ENCODE measurements at regions not wholly inside any gene's neighbourhood (a gene's known extent, or its start where the extent isn't known, plus 50 kb on each side); places are given as distances from the start of the nearest gene placed in this dataset.

DNA sequence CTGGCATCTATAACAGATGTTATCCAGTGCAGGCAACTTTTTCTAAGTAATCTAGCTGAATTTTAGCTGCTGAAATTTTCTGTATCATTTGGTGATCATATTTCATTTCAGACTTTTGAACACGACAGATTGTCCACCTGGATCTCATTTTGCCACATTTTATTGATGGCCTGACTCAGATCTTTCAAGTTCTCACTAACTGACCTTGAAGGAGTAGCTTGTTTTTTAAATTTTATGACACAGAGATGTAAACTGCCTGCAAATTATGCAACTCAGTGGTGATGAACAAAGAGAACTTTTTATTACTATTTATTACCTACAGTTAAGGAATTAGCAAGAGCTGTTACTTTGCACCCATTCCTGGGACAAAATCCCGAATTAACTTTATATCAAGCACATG, 366.4 kb downstream of the PAX1 start:
- Histone ChIP-seq H3K4me2 (ENCODE audit: low read depth, low read length) (no peak overlapping the region), H3K27me3 (ENCODE audit: control insufficient read depth in 1 of 2, insufficient read depth in 2 of 2, low read length in 2 of 2) (no peaks in the 10 kb centered on the region), H3K9me3 (ENCODE audit: low read length) (no peaks in the 10 kb centered on the region), H3K9ac (ENCODE audit: insufficient read depth, low read depth, low read length) (no peak overlapping the region), H3K36me3 (replicated peaks in 1 of 2; ENCODE audit: control insufficient read depth in 1 of 2, insufficient read depth in 2 of 2, low read length in 2 of 2) (no peaks in the 10 kb centered on the region), H3K27ac (ENCODE audit: extremely low read length, insufficient read depth, low read length) (no peak overlapping the region), H2AFZ (ENCODE audit: low read length) (no peak overlapping the region), H3K79me2 (ENCODE audit: insufficient read depth, low read length) (no peaks in the 10 kb centered on the region), H3K4me1 (ENCODE audit: insufficient read depth, low read length) (no peaks in the 10 kb centered on the region), H4K20me1 (ENCODE audit: insufficient read depth, low read length) (no peaks in the 10 kb centered on the region), H3K4me3 (replicated peaks in 1 of 3; ENCODE audit: insufficient read depth in 1 of 3, low read depth in 2 of 3, low read length in 3 of 3) (no peak overlapping the region)
- no peak for FAIRE-seq
- no TSS peak for BruUV-seq (replicated peaks)
- ChIA-PET CTCF (ENCODE audit: low intra/inter-chr PET ratio, low total read pairs) (no interaction called here), POLR2A (no interaction called here)
- ATAC-seq, result no peak
- no peak for DNase-seq (ENCODE audit: low spot score)
- WGBS (ENCODE audit: low lambda C conversion rate), result 0% methylated on average over 2 of the region's 2 CpGs
- in situ Hi-C loops (cut with HindIII; ENCODE audit: extremely low pct_ligation_motif_present, low pct_unique_long_range_greater_than_20kb) (no loop called here), intact Hi-C loops (cut with micrococcal nuclease; ENCODE audit: unreplicated experiment) (no loop called here)
- TF ChIP-seq ZNF329 (CRISPR knock-in tag; IDR thresholded peaks at IDR 0.05; ENCODE audit: low read depth) (no peak), ZNF619 (CRISPR knock-in tag; IDR thresholded peaks at IDR 0.05) (no peak)

DNA sequence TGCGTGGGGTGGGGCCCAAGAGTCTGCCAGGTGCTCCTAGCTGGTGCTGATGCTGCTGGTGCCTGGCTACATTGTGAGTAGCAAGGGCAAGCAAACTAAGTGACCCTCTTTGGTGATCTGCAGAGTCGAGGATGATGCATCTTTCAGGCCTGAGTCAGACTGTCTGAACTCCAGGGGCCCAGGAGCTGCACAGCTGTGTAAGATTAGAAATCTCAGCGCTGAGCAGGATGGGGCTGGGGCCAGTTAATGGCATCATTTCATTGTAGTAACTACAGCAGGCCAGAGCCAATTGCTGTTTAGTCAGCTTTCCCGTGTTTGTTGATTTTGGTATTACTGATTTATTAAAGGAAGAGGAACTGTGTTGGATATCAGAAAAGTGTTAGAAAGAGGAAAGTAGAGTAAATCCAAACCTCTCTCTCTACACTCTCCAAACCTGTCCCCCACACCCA, 365.2 kb downstream of the PAX1 start:
- Histone ChIP-seq H4K20me1 (ENCODE audit: insufficient read depth, low read length) (no peaks in the 10 kb centered on the region), H3K4me3 (replicated peaks in 1 of 3; ENCODE audit: insufficient read depth in 1 of 3, low read depth in 2 of 3, low read length in 3 of 3) (no peak overlapping the region), H3K27ac (ENCODE audit: extremely low read length, insufficient read depth, low read length) (no peak overlapping the region), H2AFZ (ENCODE audit: low read length) (no peak overlapping the region), H3K4me1 (ENCODE audit: insufficient read depth, low read length) (no peaks in the 10 kb centered on the region), H3K9ac (ENCODE audit: insufficient read depth, low read depth, low read length) (no peak overlapping the region), H3K4me2 (ENCODE audit: low read depth, low read length) (no peak overlapping the region), H3K79me2 (ENCODE audit: insufficient read depth, low read length) (no peaks in the 10 kb centered on the region), H3K27me3 (ENCODE audit: control insufficient read depth in 1 of 2, insufficient read depth in 2 of 2, low read length in 2 of 2) (no peaks in the 10 kb centered on the region), H3K9me3 (ENCODE audit: low read length) (no peaks in the 10 kb centered on the region), H3K36me3 (replicated peaks in 1 of 2; ENCODE audit: control insufficient read depth in 1 of 2, insufficient read depth in 2 of 2, low read length in 2 of 2) (no peaks in the 10 kb centered on the region)
- 23% methylated on average over 4 of the region's 4 CpGs for WGBS (ENCODE audit: low lambda C conversion rate)
- BruUV-seq (replicated peaks), result no TSS peak
- ChIA-PET POLR2A (no interaction called here), CTCF (ENCODE audit: low intra/inter-chr PET ratio, low total read pairs) (no interaction called here)
- ATAC-seq (no peak), FAIRE-seq (no peak), DNase-seq (ENCODE audit: low spot score) (no peak)
- intact Hi-C loops (cut with micrococcal nuclease; ENCODE audit: unreplicated experiment) (no loop called here), in situ Hi-C loops (cut with HindIII; ENCODE audit: extremely low pct_ligation_motif_present, low pct_unique_long_range_greater_than_20kb) (no loop called here)
- TF ChIP-seq ZFP36 (IDR thresholded peaks at IDR 0.05; ENCODE audit: borderline replicate concordance, low read depth, low read length, partially characterized antibody) (no peak), KLF9 (CRISPR knock-in tag; IDR thresholded peaks at IDR 0.05; ENCODE audit: low read depth) (no peak), ZNF24 (IDR thresholded peaks at IDR 0.05) (no peak), KDM2A (CRISPR knock-in tag; IDR thresholded peaks at IDR 0.05; ENCODE audit: borderline replicate concordance, low read depth) (no peak), ZNF138 (CRISPR knock-in tag; IDR thresholded peaks at IDR 0.05; ENCODE audit: low read depth) (no peak), ZSCAN9 (CRISPR knock-in tag; IDR thresholded peaks at IDR 0.05; ENCODE audit: borderline replicate concordance) (no peak), MLLT10 (CRISPR knock-in tag; IDR thresholded peaks at IDR 0.05) (no peak), PRPF4 (IDR thresholded peaks at IDR 0.05; ENCODE audit: low read depth, low read length, poor library complexity, severe bottlenecking) (no peak), MEF2D (CRISPR knock-in tag; IDR thresholded peaks at IDR 0.05) (no peak), TBL1XR1 (IDR thresholded peaks at IDR 0.05; ENCODE audit: borderline replicate concordance, low read length, partially characterized antibody) (no peak), ZNF672 (CRISPR knock-in tag; IDR thresholded peaks at IDR 0.05) (no peak), MTF2 (CRISPR knock-in tag; IDR thresholded peaks at IDR 0.05; ENCODE audit: borderline replicate concordance) (no peak), WIZ (CRISPR knock-in tag; IDR thresholded peaks at IDR 0.05) (no peak), REXO4 (CRISPR knock-in tag; IDR thresholded peaks at IDR 0.05; ENCODE audit: borderline replicate concordance) (no peak), ATF7-NPFF (CRISPR knock-in tag; IDR thresholded peaks at IDR 0.05; ENCODE audit: low read depth) (no peak), SP2 (CRISPR knock-in tag; IDR thresholded peaks at IDR 0.05) (no peak)
- TF ChIP-seq, protein P1, sequence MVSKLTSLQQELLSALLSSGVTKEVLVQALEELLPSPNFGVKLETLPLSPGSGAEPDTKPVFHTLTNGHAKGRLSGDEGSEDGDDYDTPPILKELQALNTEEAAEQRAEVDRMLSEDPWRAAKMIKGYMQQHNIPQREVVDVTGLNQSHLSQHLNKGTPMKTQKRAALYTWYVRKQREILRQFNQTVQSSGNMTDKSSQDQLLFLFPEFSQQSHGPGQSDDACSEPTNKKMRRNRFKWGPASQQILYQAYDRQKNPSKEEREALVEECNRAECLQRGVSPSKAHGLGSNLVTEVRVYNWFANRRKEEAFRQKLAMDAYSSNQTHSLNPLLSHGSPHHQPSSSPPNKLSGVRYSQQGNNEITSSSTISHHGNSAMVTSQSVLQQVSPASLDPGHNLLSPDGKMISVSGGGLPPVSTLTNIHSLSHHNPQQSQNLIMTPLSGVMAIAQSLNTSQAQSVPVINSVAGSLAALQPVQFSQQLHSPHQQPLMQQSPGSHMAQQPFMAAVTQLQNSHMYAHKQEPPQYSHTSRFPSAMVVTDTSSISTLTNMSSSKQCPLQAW (CRISPR knock-in tag; IDR thresholded peaks at IDR 0.05), result no peak
- TF ChIP-seq, protein P2, sequence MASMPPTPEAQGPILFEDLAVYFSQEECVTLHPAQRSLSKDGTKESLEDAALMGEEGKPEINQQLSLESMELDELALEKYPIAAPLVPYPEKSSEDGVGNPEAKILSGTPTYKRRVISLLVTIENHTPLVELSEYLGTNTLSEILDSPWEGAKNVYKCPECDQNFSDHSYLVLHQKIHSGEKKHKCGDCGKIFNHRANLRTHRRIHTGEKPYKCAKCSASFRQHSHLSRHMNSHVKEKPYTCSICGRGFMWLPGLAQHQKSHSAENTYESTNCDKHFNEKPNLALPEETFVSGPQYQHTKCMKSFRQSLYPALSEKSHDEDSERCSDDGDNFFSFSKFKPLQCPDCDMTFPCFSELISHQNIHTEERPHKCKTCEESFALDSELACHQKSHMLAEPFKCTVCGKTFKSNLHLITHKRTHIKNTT (CRISPR knock-in tag; IDR thresholded peaks at IDR 0.05), result no peak

All from HepG2 (cell line).